NCI-H2196 treated with DMSO at 0.1 percent for 48 hours (cell line): ENCODE measurements at regions not wholly inside any gene's neighbourhood (a gene's known extent, or its start where the extent isn't known, plus 50 kb on each side); places are given as distances from the start of the nearest gene placed in this dataset.

Source experiments
- DNase-seq: peaks from one replicate; lab custom pipeline; 2025; ENCODE audit not compliant: unreplicated experiment; lab: John Stamatoyannopoulos, UW

DNA sequence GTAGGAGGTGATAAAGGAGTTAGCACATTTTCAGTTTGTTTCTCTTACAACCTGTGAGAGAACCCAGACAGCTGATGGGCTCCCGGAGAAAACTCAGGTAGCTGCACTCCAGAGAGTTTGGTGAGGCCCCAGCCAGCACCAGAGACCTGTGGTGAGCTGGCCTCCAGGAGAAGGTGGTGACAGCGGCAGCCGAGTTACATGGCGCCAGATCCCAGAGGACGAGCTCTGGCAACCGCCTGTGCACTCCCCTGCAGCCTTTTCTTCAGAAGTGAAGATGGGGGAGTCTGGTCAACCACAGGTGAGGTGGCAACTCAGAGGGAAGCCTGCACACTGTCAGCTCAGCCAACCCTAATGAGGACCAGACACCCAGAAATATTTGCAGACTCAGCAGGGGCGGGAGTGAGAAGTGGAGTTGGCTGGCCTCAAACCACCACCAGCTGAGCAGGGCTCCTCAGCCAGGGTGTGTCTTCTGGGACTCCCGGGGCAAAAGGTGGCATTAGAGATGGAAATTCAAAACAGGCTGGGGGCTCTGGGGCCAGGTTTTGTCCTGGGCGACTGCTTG lies 209.7 kb downstream of the SETD4 start:
- no peak for DNase-seq

- DNase-seq: no peak
Observed at GRCh38 chr21:35850029-35850428, 210.3 kb downstream of the SETD4 start.

GRCh38 chr21:35849144-35849543 lies 211.2 kb downstream of the SETD4 start:
- no peak for DNase-seq

DNA sequence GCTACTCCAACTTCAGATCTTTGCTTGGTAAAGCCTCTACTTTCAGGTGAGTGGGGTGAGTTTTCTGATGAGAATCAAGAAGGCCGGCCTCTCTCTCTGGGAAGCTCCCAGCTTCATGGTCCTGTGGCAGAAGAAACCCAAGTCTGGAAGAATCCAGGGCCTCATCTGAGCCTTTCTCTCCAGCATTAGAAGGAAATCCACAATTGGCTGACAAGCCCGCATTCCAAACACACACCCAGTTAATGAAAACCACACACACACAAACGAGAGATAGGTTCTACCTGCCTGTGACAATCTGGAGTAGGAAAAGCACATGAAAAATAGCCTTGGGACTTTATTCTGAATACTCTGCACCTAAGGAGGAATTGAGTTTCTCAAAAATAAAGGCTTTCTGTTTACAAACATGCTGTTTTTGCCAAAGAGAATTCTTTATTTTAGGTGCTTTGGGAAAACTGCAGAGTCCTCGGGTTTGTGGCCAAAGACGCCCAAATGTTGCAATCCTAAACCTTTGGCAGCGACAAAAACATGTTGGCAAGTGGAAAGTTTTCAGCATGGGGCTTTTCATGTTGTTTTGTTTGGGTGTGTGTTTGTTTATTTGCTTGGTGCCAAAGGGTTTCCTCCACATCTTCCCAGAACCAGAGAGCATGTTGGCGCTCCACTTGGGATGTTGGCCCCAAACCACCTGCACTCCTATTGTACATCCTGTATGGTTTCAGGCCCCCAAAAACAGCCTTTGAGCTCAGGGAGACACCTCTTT lies 216.2 kb downstream of the SETD4 start:
- no peak for DNase-seq

GRCh38 chr21:35840949-35841348 lies 219.4 kb downstream of the SETD4 start:
- no peak for DNase-seq

- peak; percentile 38 for DNase-seq
Observed at GRCh38 chr21:35840197-35840799, 220.0 kb downstream of the SETD4 start.

- no peak for DNase-seq
Observed at GRCh38 chr21:35838987-35839763, 221.2 kb downstream of the SETD4 start.

DNA sequence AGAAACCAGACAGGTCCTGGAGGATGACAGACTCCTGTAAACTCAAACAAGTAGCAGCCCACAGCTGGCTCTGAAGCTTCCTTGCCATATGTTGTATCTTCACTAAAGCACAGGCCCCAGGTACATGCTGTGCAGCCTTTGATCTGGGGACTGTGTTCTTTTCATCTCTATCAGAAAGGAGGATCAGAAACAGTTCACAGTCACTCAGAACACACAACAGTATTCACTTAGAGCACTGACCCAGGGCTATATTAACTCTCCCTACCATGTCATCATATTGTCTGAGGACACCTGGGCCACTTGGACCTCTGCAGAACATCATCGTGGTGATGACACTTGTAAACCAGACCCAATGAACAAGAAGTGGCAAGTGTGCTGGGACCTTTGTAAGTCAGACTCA lies 222.0 kb downstream of the SETD4 start:
- DNase-seq: no peak

- DNase-seq: no peak
Observed at GRCh38 chr21:35833991-35834390, 226.3 kb downstream of the SETD4 start.

DNA sequence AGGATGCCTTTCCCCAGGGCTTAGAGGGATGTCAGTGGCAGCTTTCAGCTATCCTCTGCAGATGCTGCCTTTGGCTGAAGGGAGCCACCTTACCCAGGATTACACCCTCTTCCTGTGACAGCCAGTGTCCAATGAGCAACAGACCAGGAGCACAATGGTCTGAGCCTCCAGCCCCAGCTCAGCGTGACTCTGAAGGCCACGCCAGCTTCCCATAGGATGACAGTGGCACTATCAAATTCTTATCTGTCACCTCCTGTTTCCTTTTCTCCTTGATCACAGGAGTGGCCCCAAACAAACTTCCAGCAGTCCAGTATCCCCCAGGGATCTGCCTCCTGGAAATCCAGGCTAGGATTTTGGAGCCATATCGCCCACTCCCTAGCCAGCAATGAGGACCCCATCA lies 226.9 kb downstream of the SETD4 start:
- DNase-seq: no peak

- no peak for DNase-seq
Observed at GRCh38 chr21:35831230-35831629, 229.1 kb downstream of the SETD4 start.

DNA sequence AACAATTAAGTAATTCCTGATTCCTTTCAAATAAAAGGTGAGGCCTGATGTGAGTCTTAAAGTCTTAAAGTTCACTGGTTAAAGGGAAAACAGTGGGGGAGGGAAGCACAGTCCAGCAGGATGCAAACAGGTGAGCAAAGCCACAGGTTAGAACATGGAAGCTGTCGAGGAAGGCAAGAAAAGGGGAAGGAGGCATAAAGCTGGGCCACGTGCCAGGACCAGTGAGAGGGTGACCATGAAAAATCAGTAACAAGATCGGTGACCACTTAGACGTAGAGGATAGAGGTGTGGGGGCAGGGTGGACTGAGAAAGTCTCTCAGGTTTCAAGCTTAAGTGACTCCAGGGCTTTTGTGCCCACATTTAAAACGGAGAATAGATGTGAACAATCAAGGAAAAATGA lies 231.3 kb downstream of the SETD4 start:
- DNase-seq: peak; percentile 32

GRCh38 chr21:35828161-35828560 lies 232.2 kb downstream of the SETD4 start:
- no peak for DNase-seq

DNA sequence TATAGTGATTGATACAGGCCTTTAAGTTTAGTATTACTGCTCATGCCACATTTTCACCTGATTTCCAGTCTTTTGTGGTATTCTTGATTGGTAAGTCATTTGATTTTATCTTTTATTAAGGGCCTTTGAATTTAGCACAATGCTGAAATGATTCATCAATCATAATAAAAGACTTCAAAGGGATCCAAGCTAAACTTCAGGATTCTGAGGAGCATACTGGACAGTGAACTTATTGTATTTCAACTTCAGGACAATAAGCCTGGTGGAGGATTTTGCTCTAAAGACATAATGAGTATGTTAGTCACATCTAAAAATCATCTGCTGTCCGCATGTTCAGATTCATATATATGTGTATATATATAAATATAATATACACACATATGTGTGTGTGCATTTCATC lies 233.3 kb downstream of the SETD4 start:
- no peak for DNase-seq

GRCh38 chr21:35825370-35826353 lies 234.7 kb downstream of the SETD4 start:
- no peak for DNase-seq

- DNase-seq: no peak
Observed at GRCh38 chr21:35824136-35824535, 236.2 kb downstream of the SETD4 start.

DNA sequence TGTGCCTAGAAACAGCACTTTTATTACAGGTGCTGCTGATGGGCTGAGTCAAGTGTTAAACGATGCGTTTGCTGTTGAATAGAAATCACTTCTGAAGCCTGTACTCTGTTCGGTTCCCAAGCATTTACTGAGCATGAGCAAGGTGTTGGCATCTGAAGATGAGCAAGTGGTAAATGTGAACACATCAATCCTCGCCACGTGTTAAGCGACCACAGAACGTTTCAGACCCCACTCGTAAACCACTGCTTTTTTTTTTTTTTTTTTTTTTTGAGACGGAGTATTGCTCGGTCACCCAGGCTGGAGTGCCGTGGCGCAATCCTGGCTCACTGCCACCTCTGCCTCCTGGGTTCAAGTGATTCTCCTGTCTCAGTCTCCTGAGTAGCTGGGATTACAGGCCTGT lies 241.2 kb downstream of the SETD4 start:
- DNase-seq: no peak

- DNase-seq: no peak
Observed at GRCh38 chr21:35818597-35818996, 241.7 kb downstream of the SETD4 start.

GRCh38 chr21:35814858-35815619 lies 245.3 kb downstream of the SETD4 start:
- DNase-seq: peak; percentile 32

DNA sequence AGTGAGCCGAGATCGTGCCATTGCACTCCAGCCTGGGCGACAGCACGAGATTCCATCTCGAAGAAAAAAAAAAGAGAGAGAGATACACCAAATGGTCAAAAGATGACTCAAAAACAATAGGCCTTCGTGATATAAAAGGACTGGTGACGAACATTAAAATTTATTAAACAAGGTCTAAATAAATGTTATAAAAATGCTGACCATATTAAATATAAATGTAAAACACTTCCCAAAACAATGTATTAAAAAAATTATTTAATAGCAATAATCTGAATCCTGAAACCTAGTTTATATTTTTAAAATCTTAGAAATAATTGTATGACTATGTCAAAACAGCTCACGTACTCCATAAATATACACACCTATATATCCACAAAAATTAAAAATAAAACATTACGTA lies 247.6 kb downstream of the SETD4 start:
- DNase-seq: no peak
